IPS-NIHi7 (cell line): ENCODE measurements at regions not wholly inside any gene's neighbourhood (a gene's known extent, or its start where the extent isn't known, plus 50 kb on each side); places are given as distances from the start of the nearest gene placed in this dataset.
"Not testable (repeated sequence)": the region's sequence is repeated elsewhere in the genome, so short reads cannot be mapped to it uniquely, and the experiment has no call there.

Experiments
- DNase-seq: peaks from one replicate; pipeline ENCODE4 v3.0.0; 2012; ENCODE audit warnings: mixed read lengths; ENCODE audit errors: extremely low spot score

GRCh38 chr7:54355842-54356241 is 186.3 kb upstream of the VSTM2A start:
- DNase-seq, result no peak

GRCh38 chr7:54360075-54360840 is 181.9 kb upstream of the VSTM2A start:
- DNase-seq, result no peak

GRCh38 chr7:54390565-54390964 is 151.6 kb upstream of the VSTM2A start:
- no peak for DNase-seq

GRCh38 chr7:54392935-54393334 is 149.2 kb upstream of the VSTM2A start:
- DNase-seq, result no peak

DNA sequence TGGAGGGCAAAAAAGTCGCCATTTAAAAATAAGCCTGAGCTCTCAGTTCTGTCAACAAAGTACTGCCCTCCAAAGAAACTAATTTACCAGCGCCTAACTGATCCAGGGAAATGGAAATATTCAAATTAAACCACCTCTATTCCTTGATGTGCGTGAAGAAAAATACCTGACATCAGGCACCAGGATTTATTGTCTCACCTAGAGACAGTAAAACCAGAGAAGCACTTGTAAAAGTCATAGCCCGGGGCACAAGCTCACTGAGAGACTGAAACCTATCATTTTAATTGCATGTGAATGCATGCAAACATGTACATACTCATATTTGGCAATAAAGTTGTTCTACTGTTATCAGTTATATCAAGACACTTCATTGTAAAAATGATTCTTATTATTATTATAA is 147.3 kb upstream of the VSTM2A start:
- DNase-seq, result no peak

DNA sequence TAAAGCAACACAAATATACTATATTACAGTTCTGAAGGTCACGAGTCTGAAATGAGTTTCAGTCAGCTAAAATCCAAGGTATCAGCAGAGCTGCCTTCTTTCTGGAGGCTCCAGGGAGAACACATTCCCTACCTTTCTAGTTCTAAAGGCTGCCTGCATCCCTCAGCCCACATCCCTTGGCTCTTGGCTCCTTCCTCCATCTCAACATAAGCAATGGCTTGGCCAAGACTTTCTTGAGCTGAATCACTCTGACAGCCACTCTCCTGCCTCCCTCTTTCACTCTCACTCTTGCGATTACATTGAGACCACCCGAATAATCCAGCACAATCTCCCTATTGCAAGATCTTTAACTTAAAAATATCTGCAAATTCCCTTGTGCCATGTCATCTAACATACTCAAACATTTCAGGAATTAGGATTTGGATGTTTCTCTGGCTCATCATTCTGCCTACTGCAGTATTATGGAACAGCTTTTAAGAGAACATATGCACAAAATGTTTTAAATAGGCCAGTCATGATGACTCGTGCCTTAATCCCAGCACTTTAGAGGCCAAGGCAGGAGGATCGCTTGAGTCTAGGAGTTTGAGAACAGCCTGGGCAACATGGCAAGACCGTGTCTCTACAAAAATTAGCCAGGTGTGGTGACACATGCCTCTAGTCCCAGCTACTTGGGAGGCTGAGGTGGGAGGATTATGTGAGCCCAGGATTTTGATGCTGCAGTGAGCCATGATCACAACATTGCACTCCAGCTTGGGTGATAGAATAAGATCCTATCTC is 144.2 kb upstream of the VSTM2A start:
- DNase-seq, result no peak

GRCh38 chr7:54398863-54399262 is 143.3 kb upstream of the VSTM2A start:
- DNase-seq, result no peak

DNA sequence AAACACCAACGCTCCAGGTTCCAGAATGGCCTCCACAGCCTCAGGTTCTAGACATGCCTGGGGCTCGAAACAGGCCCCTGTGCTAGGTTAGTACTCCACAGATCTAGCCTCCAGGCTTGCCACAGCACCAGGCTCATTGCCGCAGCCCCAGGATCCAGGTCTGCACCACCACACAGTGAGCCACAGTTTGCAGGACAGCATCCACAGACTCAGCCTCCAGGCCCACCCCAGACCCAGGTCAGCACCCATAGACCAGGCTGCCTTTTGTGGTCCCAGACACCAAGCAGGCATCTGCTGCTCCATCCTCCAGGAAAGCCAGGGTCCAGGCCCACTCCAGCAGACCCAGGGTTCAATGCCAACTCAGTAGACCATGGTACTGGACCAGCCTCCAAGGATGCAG is 132.3 kb upstream of the VSTM2A start:
- no peak for DNase-seq

GRCh38 chr7:54416678-54417077 is 125.5 kb upstream of the VSTM2A start:
- no peak for DNase-seq

GRCh38 chr7:54419209-54419608 is 123.0 kb upstream of the VSTM2A start:
- DNase-seq, result no peak

- DNase-seq, result no peak
These were observed 115.8 kb upstream of the VSTM2A start for GRCh38 chr7:54426406-54426805.

GRCh38 chr7:54429111-54429510 is 113.1 kb upstream of the VSTM2A start:
- DNase-seq, result no peak

DNA sequence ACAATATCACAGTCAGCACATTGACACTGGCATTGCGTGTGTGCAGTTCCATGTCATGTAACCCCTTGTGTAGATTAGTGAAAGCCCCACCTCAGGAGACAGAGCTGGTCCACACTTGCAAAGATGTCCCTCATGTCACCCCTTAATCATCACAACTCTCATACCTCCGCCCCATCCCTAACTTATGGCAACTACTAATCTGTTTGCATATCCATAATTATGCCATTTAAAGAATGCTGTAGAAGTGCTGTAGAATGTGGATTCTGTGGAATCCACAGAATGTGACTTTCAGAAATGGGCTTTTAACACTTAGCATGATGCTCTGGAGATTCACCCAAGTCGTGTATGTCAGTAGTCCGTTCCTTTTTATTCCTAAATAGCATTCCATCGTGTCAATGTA is 102.8 kb upstream of the VSTM2A start:
- DNase-seq, result no peak

DNA sequence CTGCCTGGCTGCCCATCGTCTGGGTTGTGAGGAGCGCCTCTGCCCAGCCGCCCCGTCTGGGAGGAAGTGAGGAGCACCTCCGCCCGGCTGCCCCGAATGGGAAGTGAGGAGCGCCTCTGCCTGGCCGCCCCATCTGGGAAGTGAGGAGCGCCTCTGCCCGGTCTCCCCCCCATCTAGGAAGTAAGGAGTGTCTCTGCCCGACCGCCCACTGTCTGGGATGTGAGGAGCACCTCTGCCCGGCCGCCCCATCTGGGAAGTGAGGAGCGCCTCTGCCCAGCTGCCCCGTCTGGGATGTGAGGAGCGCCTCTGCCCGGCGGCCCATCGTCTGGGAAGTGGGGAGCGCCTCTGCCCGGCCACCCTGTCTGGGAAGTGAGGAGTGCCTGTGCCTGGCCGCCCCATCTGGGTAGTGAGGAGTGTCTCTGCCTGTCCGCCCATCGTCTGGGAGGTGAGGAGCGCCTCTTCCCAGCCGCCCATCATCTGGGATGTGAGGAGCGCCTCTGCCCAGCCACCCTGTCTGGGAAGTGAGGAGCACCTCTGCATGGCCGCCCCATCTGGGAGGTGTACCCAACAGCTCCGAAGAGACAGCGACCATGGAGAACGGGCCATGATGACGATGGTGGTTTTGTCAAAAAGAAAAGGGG is 98.0 kb upstream of the VSTM2A start:
- DNase-seq, result not testable (repeated sequence)

DNA sequence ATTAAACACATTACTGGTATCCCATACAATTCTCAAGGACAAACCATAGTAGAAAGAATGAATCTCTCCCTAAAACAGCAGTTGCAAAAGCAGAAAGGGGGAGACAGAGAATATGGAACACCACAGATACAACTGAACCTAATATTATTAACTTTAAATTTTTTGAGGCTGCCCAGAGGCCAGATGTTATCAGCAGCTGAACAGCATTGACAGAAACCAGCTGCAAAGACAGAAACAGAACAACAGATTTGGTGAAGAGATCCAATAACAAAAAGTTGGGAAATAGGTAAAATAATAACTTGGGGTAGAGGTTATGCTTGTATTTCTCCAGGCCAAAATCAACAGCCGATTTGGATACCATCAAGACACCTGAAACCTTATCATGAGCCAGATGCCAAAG is 89.0 kb upstream of the VSTM2A start:
- not testable (repeated sequence) for DNase-seq

- DNase-seq, result not testable (repeated sequence)
These were observed 87.5 kb upstream of the VSTM2A start for GRCh38 chr7:54454700-54455099.

DNA sequence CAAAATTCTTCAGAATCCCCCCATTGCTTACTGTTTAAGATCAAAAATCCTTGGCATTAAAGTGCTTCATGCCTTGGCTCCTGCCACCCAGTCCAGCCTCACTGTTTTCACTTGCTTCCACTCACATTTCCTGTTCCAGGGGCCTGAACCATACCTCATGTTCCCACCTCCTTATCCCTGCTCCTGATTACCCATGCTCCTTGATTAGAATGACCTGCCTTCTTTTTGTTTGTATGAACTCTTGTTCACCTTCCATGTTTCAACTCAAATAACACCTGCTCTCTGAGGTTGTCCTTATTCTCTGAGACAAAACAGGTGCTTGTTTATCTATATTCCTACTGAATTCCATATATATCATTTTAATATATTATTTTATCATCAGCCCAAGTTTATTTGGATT is 77.1 kb upstream of the VSTM2A start:
- DNase-seq, result no peak

- no peak for DNase-seq
These were observed 72.4 kb upstream of the VSTM2A start for GRCh38 chr7:54469740-54470139.

- no peak for DNase-seq
These were observed 65.6 kb upstream of the VSTM2A start for GRCh38 chr7:54476609-54477008.

DNA sequence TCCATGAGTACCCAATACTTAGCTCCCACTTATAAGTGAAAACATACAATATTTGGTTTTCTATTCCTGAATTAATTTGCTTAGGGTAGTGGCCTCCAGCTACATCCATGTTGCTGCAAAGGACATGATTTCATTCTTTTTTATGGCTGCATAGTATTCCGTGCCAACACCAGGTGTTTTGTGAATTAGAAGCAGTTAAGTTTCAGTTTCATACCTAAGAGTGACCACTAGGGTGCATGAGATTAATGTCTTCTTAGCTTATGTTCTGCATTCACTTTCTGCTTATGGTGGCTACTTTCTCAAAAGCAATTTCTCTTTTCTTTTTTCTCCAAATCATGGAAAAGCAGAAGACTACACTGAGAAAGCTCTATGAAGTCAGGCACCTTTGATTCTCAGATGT is 65.1 kb upstream of the VSTM2A start:
- DNase-seq, result no peak

DNA sequence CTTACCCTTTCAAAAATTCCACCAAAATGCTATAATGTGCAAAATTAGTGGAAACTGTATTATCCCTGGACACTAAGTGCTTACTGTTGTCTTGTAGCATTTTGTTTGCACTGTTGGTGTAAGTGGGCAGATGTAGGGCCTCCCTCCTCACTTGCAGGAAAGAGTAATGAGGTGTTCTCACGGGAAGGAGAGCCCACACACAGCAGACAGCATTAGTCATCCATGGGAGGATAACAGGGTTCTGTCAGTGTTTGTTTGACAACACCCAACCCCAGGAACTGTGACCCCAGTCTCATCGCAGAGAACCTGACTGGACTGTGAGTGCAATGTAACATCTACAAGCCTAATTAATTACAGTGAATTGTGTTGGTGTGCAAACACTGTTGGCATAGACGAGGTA is 58.7 kb upstream of the VSTM2A start:
- no peak for DNase-seq

DNA sequence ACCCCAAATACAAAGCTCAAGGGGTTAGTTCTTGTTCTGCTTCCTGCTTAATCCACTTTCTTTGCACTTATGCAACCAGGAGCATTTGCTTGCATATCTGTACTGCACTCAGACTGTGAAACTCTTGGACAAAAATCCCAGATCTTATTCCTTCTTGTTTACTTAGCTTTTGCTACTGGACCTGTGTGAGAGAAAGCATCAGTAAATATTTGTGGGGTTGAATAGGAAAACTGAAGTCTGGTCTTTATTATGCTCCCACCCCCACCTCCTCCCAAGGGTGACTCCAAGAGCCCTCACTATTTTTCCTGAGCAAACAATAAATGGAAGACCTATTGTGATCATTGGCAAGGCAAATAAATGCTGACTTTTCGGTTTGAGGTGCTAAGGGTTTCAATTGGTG is 57.1 kb upstream of the VSTM2A start:
- DNase-seq, result no peak
